Kidney epithelial cell (primary cell): ENCODE measurements at regions not wholly inside any gene's neighbourhood (a gene's known extent, or its start where the extent isn't known, plus 50 kb on each side); places are given as distances from the start of the nearest gene placed in this dataset.

Experiments
- DNase-seq: peaks from one replicate; pipeline ENCODE4 v3.0.0-alpha.2; 2010; ENCODE audit warnings: low read depth
- H3K27me3 ChIP-seq: 2 replicates; pipeline ENCODE4 v1.6.0; 2011; ENCODE audit warnings: low read length; ENCODE audit not compliant: control insufficient read depth, insufficient read depth
- H3K36me3 ChIP-seq: 2 replicates; pipeline ENCODE4 v1.5.1; 2011; ENCODE audit warnings: low read length; ENCODE audit not compliant: control insufficient read depth, insufficient read depth
- H3K4me3 ChIP-seq: 2 replicates; pipeline ENCODE4 v1.5.1; 2011; ENCODE audit warnings: low read depth, mild to moderate bottlenecking, control low read depth, low read length
- TF ChIP-seq, protein P1 (sequence below): IDR thresholded peaks from 2 replicates; pipeline ENCODE4 v1.5.1; 2011; ENCODE audit warnings: mild to moderate bottlenecking, moderate library complexity, low read length, control low read depth, inconsistent platforms; ENCODE audit not compliant: insufficient read depth, poor library complexity, severe bottlenecking

DNA sequence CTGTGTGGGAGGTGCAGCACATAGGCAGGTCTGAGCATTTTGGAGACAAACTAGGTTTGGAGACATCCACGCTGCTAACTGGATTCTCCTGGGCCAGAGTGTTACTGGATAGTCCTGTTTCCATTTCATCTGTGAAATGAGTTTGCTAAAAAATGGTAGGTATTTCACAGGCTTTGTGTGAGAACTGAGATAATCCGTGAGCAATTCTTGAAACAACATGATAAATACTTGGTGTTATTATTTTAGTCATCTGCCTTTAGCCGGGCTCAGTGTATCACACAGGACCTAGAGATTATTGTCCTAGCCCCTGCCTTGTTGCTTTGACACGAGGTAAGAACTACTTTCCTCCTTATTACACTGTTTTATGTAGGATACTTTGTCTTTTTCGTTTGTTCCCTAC is 63.0 kb downstream of the PRR18 start:
- TF ChIP-seq, protein P1, sequence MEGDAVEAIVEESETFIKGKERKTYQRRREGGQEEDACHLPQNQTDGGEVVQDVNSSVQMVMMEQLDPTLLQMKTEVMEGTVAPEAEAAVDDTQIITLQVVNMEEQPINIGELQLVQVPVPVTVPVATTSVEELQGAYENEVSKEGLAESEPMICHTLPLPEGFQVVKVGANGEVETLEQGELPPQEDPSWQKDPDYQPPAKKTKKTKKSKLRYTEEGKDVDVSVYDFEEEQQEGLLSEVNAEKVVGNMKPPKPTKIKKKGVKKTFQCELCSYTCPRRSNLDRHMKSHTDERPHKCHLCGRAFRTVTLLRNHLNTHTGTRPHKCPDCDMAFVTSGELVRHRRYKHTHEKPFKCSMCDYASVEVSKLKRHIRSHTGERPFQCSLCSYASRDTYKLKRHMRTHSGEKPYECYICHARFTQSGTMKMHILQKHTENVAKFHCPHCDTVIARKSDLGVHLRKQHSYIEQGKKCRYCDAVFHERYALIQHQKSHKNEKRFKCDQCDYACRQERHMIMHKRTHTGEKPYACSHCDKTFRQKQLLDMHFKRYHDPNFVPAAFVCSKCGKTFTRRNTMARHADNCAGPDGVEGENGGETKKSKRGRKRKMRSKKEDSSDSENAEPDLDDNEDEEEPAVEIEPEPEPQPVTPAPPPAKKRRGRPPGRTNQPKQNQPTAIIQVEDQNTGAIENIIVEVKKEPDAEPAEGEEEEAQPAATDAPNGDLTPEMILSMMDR, result no peak
- DNase-seq, result no peak
- Histone ChIP-seq H3K27me3 (peaks cover 2% of the 10 kb centered on the region), H3K36me3 (no peaks in the 10 kb centered on the region), H3K4me3 (no peak overlapping the region)

DNA sequence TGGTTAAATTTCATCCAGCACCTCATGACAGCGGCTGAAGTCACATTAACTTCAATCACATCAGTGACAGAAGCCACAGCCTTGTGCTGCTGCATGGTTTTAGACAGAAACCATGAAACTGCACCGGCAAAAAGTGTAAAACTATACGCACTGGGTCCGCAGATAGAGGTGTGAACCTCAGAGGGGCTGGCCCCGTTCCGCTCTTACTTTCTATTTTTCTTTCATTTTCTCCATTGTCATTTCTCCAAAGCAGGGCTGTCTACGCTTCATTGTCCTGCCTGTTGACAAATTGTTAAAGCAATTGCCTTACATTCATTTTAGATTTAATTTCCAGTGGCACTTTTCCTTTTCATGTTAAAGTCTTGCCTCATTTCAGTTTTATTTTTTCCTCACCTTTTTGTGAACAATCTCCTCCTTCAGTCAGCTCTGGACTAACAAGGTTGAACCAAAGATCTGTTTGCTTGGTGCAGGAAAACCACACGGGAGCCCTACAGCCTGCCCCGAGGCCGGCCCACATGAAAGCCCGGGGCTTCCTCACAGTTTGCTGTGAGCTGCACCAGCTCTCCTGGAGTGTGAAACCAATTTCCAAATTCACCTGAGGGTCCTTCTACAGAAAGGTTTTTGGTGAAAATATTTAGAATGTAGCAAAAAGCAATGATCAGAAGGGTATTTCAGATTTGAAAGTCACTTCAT is 63.7 kb downstream of the PRR18 start:
- H3K36me3 ChIP-seq, result no peaks in the 10 kb centered on the region
- no peak for DNase-seq

DNA sequence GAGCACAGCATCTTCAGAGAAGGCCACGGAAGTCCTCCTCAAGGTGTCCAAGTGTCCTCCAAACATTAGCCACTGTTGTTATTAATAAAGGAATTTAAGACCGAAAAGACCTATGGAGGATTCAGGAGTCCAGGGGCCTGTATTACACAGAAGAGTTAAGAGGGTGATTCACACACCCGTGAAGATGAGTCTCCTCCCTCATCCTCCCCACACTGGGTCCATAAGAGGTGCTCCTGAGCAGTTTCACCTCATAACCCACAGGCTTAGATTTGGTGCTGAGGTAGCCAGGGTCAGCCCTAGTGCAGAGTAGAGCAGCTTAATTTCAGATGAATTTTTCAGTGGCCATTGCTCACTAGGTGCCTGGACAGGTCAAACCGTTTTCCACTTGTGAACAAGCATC is 65.3 kb downstream of the PRR18 start:
- H3K4me3 ChIP-seq, result no peak overlapping the region
- peaks cover 2% of the 10 kb centered on the region for H3K27me3 ChIP-seq
- DNase-seq, result no peak
- TF ChIP-seq, protein P1, result no peak
- H3K36me3 ChIP-seq, result no peaks in the 10 kb centered on the region

More for the DNA sequence above, 63.7 kb downstream of the PRR18 start:
- H3K27me3 ChIP-seq, result peaks cover 2% of the 10 kb centered on the region
- H3K4me3 ChIP-seq, result no peak overlapping the region
- TF ChIP-seq, protein P1, result no peak

DNA sequence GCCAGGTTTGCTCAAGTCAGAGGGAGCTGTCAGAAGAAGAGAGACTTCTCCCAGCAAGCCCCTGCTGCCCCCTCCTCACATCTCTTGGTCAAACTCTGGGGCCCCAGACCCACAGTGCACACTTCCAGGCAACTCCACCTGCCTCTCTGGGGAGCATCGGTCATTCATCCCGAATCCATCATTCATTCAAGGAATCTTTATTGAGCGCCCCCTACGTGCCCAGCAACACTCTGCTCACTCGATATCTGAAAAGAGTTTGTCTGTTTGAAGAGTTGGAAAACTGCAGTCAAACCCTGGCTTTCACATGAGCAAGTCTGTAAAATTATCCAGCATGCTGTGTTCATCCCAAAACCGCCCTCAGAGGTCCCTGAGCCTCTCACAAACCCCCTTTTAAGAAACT is 66.2 kb downstream of the PRR18 start:
- no peak for DNase-seq
- peaks cover 2% of the 10 kb centered on the region for H3K27me3 ChIP-seq
- H3K36me3 ChIP-seq, result no peaks in the 10 kb centered on the region
- no peak overlapping the region for H3K4me3 ChIP-seq
- TF ChIP-seq, protein P1, result no peak

DNA sequence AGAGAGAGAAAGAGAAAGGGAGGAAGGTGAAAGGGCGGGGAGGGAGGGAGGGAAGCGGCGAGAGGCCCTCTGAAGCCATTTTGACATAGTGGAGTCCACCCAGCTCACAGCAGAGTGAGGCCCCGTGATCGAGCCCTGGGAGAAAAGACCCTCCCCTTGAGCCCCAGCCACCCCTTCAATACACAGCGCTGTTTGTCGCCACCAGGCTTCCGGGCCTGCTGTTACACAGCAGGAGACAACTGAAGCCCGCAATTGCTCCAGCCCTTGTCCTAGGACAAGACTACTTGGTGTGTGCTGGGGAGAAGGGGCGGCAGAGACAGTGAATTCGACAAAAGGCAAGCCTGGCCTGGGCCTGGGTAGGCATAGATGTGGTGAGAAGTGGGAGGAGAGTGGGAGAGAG is 67.3 kb downstream of the PRR18 start:
- Histone ChIP-seq H3K27me3 (peaks cover 2% of the 10 kb centered on the region), H3K36me3 (no peaks in the 10 kb centered on the region), H3K4me3 (no peak overlapping the region)
- DNase-seq, result no peak
- TF ChIP-seq, protein P1, result no peak

DNA sequence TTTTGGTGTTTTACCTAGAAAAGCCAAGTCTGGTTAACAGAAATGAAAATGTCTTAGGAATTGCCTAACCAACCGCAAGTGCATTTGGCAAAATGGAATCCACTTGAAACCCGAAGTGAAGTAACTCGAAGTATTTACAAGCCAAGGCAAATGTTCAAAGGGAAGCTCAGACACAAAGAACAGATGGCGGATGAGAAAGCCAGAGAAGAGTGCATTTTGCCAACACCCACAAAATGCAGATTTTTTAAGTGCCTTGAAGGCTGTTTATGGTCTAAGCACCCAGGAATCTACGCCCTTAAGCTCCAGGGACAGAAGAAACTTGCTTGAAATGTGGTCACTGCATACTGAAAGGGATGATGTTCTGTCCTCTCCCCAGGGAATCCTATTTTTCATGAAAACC is 70.0 kb upstream of the TBXT start:
- DNase-seq, result no peak
- no peak overlapping the region for H3K4me3 ChIP-seq
- H3K27me3 ChIP-seq, result no peaks in the 10 kb centered on the region
- no peaks in the 10 kb centered on the region for H3K36me3 ChIP-seq
- TF ChIP-seq, protein P1, result no peak
